BJ (cell line): ENCODE measurements at regions not wholly inside any gene's neighbourhood (a gene's known extent, or its start where the extent isn't known, plus 50 kb on each side); places are given as distances from the start of the nearest gene placed in this dataset.

Source experiments
- CTCF ChIA-PET: fragments of 350-600 bp; formaldehyde crosslinking; extraction: SDS; loops from one replicate; lab custom pipeline; 2021; ENCODE audit warnings: antibody characterized with exemption, inconsistent platforms; lab: Yijun Ruan, JAX
- POLR2A ChIA-PET: fragments of 300-600 bp; sonication (Branson Sonifier 250); formaldehyde crosslinking; extraction: SDS; loops from one replicate; lab custom pipeline; 2021; ENCODE audit warnings: antibody characterized with exemption; lab: Charles Lee
- DNase-seq: peaks from one replicate; pipeline ENCODE4 v3.0.0-alpha.2; 2011; ENCODE audit warnings: low read depth
- H3K27me3 ChIP-seq: 2 replicates; pipeline ENCODE4 v1.6.0; 2011; ENCODE audit warnings: low read length; ENCODE audit not compliant: control insufficient read depth, insufficient read depth
- H3K36me3 ChIP-seq: 2 replicates; pipeline ENCODE4 v1.5.1; 2011; ENCODE audit warnings: low read length; ENCODE audit not compliant: control insufficient read depth, insufficient read depth
- H3K4me3 ChIP-seq: 2 replicates; pipeline ENCODE4 v1.5.1; 2011; ENCODE audit warnings: low read depth, mild to moderate bottlenecking, control low read depth, low read length
- TF ChIP-seq, protein P1 (sequence below): IDR thresholded peaks from 2 replicates; pipeline ENCODE4 v1.5.1; 2011; ENCODE audit warnings: low read depth, mild to moderate bottlenecking, control low read depth, inconsistent platforms, low read length, moderate library complexity; ENCODE audit not compliant: insufficient read depth

DNA sequence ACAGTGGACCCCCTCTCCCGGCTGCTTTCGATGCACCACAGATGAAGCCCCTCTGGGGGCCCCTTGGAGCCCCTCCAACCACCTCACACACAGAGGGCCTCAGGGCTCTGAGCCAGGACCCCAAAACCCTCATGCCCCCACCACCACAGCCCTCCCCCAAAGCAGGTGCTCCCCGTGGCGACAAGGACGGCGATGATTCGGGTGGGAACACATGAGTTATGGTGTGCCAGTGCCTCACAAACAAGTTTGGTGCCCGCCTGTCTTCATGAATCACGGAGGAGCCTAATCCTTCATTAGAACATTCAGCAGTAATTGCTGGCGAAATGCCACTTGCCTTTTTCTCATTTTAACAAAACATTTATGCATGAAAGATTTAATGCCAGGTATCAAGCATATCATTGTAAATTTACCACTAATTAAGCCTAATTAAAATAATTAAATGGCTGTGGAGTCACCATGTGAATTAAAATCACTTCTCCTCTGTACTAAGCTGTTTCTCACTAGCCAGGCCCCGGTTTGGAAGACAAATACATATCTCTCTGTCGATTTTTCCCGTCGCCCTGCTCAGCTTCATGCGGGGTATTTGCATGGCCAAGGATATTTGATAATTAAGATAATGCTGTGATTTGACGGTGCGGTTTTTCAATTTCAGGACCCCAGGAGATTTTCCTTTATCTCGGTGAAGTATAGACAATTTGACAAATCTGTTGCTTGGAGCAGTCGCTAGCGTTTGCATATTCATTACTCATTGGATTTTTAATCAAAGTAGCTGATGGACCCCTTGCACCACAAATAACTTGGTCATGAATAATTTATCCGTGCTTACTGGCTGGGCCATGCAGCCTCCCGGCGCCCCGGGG, 157.0 kb downstream of the TLE3 start:
- CTCF ChIA-PET: interaction anchor here (1.7 kb wide), 1 partner anchor 9 kb away, joined by 5 read pairs; no protein-coding TSS in a partner anchor
- Histone ChIP-seq H3K36me3 (no peaks in the 10 kb centered on the region), H3K27me3 (no peaks in the 10 kb centered on the region; the same call in 1 of the 2 replicates), H3K4me3 (no peak overlapping the region)
- TF ChIP-seq, protein P1, sequence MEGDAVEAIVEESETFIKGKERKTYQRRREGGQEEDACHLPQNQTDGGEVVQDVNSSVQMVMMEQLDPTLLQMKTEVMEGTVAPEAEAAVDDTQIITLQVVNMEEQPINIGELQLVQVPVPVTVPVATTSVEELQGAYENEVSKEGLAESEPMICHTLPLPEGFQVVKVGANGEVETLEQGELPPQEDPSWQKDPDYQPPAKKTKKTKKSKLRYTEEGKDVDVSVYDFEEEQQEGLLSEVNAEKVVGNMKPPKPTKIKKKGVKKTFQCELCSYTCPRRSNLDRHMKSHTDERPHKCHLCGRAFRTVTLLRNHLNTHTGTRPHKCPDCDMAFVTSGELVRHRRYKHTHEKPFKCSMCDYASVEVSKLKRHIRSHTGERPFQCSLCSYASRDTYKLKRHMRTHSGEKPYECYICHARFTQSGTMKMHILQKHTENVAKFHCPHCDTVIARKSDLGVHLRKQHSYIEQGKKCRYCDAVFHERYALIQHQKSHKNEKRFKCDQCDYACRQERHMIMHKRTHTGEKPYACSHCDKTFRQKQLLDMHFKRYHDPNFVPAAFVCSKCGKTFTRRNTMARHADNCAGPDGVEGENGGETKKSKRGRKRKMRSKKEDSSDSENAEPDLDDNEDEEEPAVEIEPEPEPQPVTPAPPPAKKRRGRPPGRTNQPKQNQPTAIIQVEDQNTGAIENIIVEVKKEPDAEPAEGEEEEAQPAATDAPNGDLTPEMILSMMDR: no peak
- DNase-seq: no peak
- POLR2A ChIA-PET: no interaction called here

DNA sequence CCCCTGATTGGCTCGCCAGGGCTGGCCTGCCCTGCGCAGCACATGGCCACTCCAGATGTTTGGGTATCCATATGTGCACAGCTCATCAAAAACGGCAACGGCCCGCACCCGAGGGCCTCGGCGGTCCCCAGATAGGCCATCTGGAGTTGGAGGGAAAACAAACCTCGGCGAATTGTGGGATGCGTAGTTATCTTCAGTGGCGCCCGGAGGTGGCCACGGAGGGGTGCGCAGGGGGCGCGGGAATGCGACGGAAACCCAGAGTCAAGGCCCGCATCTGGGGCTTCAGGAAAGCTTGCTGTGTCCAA, 156.5 kb downstream of the TLE3 start:
- ChIA-PET CTCF (interaction anchor here (1.7 kb wide), 1 partner anchor 10 kb away, joined by 5 read pairs; no protein-coding TSS in a partner anchor), POLR2A (no interaction called here)

DNA sequence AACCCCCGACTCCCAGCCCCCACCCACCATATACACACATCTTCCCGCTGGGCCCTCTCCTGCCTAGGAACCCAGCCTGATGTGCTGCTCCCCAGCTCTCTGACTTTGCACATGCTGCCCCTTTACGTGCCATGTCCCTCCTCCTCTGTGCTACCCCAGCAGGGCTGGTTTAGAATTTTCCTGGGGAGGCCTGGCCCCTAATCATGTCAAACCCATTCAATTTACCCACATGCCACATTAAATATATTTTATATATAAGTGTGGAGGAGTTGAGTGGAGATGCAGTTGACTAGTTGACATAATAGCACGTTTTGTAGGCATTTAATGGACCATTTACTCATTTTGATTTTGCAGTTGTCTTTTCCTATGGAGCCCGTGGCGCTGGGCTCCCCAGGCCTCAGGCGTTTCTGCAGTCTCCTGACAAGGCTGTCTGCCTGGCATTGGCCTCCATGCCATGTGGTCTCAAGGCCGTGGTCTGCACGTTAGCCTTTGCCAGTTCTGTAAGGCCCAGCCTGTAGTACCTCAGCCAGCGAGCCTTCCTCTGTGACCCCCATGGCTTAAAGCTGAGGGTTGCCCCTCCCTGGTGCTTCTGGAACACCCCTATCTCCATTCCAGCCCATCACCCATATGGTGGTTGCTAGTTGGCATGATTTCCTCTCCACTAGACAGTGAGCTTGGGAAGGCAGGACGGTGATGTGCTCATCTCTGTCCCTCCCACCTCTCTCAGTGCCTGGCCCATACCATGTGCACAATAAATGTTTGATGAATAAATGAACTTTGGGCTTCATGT, 155.8 kb downstream of the TLE3 start:
- no peaks in the 10 kb centered on the region; the same call in 1 of the 2 replicates for H3K27me3 ChIP-seq
- ChIA-PET POLR2A (no interaction called here), CTCF (interaction anchor here (0.5 to 1.7 kb wide), 2 partner anchors 10 to 246 kb away, joined by 3 to 5 read pairs; no protein-coding TSS in a partner anchor)
- no peak overlapping the region for H3K4me3 ChIP-seq
- no peaks in the 10 kb centered on the region for H3K36me3 ChIP-seq
- no peak for DNase-seq
- TF ChIP-seq, protein P1: no peak

More for the DNA sequence above, 156.5 kb downstream of the TLE3 start:
- Histone ChIP-seq H3K27me3 (no peaks in the 10 kb centered on the region; the same call in 1 of the 2 replicates), H3K4me3 (no peak overlapping the region), H3K36me3 (no peaks in the 10 kb centered on the region)
- no peak for DNase-seq
- TF ChIP-seq, protein P1: no peak

DNA sequence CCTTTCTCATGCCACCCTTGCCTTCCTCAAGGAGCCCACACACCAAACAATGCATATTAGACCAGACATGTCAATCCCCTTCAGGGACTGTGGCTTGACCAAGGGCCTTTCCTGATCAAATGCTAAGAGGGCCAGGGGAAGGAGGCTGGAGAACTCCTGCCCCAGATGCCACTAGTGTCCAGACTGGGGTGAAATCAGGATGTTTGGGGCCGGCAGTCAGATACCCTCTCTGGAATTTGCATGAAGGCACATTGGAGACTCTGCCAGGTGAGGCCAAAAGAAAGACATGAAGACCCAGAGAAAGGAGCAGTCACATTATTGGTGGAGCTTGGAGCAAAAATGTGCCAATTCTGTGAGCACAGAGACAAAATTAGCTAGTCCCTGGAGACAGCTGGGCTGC, 154.1 kb downstream of the TLE3 start:
- ChIA-PET POLR2A (no interaction called here), CTCF (no interaction called here)
- Histone ChIP-seq H3K36me3 (no peaks in the 10 kb centered on the region), H3K4me3 (no peak overlapping the region), H3K27me3 (no peaks in the 10 kb centered on the region; the same call in 1 of the 2 replicates)
- DNase-seq: no peak
- TF ChIP-seq, protein P1: no peak

DNA sequence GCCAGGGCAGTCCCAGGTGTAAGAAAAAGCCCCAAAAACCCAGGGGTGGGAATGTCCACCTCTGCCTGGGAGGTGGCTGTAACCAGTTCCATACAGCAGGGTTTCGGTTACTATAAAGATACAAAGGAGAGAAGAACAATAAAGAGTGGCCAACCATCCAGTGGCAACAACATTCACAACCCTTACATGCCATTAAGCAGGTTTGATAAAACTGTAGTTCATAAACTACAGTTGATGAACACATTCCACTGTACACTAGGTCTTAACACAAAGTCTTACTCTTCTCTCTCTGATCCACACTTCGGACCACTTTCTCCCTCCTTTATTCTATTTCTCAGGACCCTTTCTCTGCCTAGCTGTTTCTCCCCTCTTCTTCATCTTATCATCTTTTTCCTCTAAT, 152.0 kb downstream of the TLE3 start:
- no peaks in the 10 kb centered on the region for H3K36me3 ChIP-seq
- peaks cover 1% of the 10 kb centered on the region; the same call in 1 of the 2 replicates for H3K27me3 ChIP-seq
- POLR2A ChIA-PET: no interaction called here
- TF ChIP-seq, protein P1: no peak
- H3K4me3 ChIP-seq: no peak overlapping the region
- no peak for DNase-seq
- CTCF ChIA-PET: interaction anchor here (1.0 kb wide), 1 partner anchor 92 kb away, joined by 3 read pairs; no protein-coding TSS in a partner anchor
